K562 (cell line): ENCODE measurements at regions not wholly inside any gene's neighbourhood (a gene's known extent, or its start where the extent isn't known, plus 50 kb on each side); places are given as distances from the start of the nearest gene placed in this dataset.

Experiments used
- ATAC-seq: fragments of 200-7000 bp; cut with Tn5 transposase; 3 replicates; pipeline ENCODE4 v1.9.1; 2020; ENCODE audit warnings: moderate library complexity
- BruUV-seq: library from RNA; stranded (reverse); fragments of 400-500 nt; replicated peaks from 2 replicates; lab custom pipeline; 2021; lab: Mats Ljungman, UMichigan
- CTCF ChIA-PET: fragments of 300-600 bp; formaldehyde crosslinking; extraction: SDS; loops from one replicate; lab custom pipeline; 2021; ENCODE audit warnings: low intra/inter-chr PET ratio; lab: Yijun Ruan, JAX
- POLR2A ChIA-PET: fragments of 300-600, 350-650 bp; sonication (Branson Sonifier 250); formaldehyde crosslinking; extraction: SDS; loops from one replicate; lab custom pipeline; 2021; ENCODE audit warnings: antibody characterized with exemption, inconsistent platforms; lab: Yijun Ruan, JAX
- DNase-seq, 4 experiments: peaks; one replicate each; pipeline versions ENCODE4 v3.0.0 to v3.0.0-alpha.2; 2011 to 2018; ENCODE audit warnings: low spot score in 3 of 4, mixed read lengths in 3 of 4; ENCODE audit errors: extremely low read depth in 1 of 4
- FAIRE-seq: peaks from 2 replicates; lab custom pipeline; 2011; peaks lifted over from hg19 to GRCh38; lab: Jason Lieb, UNC
- H2AFZ ChIP-seq: 2 replicates; pipeline ENCODE4 v1.6.0; 2011; ENCODE audit warnings: low read depth, low read length, control low read depth, inconsistent platforms
- H3K27ac ChIP-seq: fragments of 200-600 bp; 3 replicates; pipeline ENCODE4 v1.8.0; 2011; ENCODE audit warnings: low read depth, mild to moderate bottlenecking, control low read depth, inconsistent platforms, low read length, moderate library complexity, mixed read lengths; ENCODE audit errors: extremely low read depth
- H3K27me3 ChIP-seq, 2 experiments: fragments of 300-600 bp in 1 of 2; 2 replicates in 1 of 2; 3 replicates in 1 of 2; pipeline versions ENCODE4 v1.6.0 to v1.8.0; 2011; ENCODE audit warnings: inconsistent platforms in 2 of 2, low read length in 2 of 2, mild to moderate bottlenecking in 1 of 2, mixed read lengths in 1 of 2, moderate library complexity in 1 of 2; ENCODE audit not compliant: control insufficient read depth in 2 of 2, insufficient read depth in 2 of 2
- H3K36me3 ChIP-seq: fragments of 300-600 bp; 3 replicates; pipeline ENCODE4 v1.8.0; 2011; ENCODE audit warnings: mild to moderate bottlenecking, low read length, inconsistent platforms; ENCODE audit not compliant: control insufficient read depth, insufficient read depth
- H3K4me1 ChIP-seq, 2 experiments: fragments of 200-600 bp in 1 of 2; replicated peaks in 1 of 2; 2 replicates in 1 of 2; 3 replicates in 1 of 2; pipeline versions ENCODE4 v1.5.1 to v1.8.0; 2011; ENCODE audit warnings: inconsistent platforms in 2 of 2, low read length in 2 of 2, mild to moderate bottlenecking in 1 of 2, mixed read lengths in 1 of 2, moderate library complexity in 1 of 2; ENCODE audit not compliant: control insufficient read depth in 2 of 2, insufficient read depth in 2 of 2
- H3K4me2 ChIP-seq: 2 replicates; pipeline ENCODE4 v1.6.1; 2011; ENCODE audit warnings: low read length, control low read depth, inconsistent platforms, mixed read lengths; ENCODE audit not compliant: insufficient read depth
- H3K4me3 ChIP-seq: fragments of 200-600 bp; sonication (generic), shearing (Covaris generic); 2 replicates; pipeline ENCODE4 v1.5.1; 2016; ENCODE audit warnings: control low read depth, inconsistent platforms
- H3K79me2 ChIP-seq: fragments of 200-600 bp; 3 replicates; pipeline ENCODE4 v1.8.0; 2011; ENCODE audit warnings: low read length, inconsistent platforms; ENCODE audit not compliant: control insufficient read depth, insufficient read depth
- H3K9ac ChIP-seq, 2 experiments: 2 replicates each; pipeline versions ENCODE4 v1.6.0 to v1.6.1; 2011; ENCODE audit warnings: low read depth in 2 of 2, low read length in 2 of 2, control low read depth in 1 of 2, inconsistent platforms in 1 of 2, mild to moderate bottlenecking in 1 of 2, mixed read lengths in 1 of 2; ENCODE audit not compliant: insufficient read depth in 1 of 2
- H3K9me1 ChIP-seq: one replicate; pipeline ENCODE4 v1.6.0; 2011; ENCODE audit warnings: inconsistent platforms, mild to moderate bottlenecking, low read length, moderate library complexity; ENCODE audit not compliant: control insufficient read depth, insufficient read depth
- H3K9me3 ChIP-seq: replicated peaks from 2 replicates; pipeline ENCODE4 v1.5.1; 2011; ENCODE audit warnings: low read depth, low read length, inconsistent platforms; ENCODE audit not compliant: control insufficient read depth, insufficient read depth
- H4K20me1 ChIP-seq: replicated peaks from 2 replicates; pipeline ENCODE4 v1.6.1; 2011; ENCODE audit warnings: low read length, inconsistent platforms, mixed read lengths; ENCODE audit not compliant: control insufficient read depth, insufficient read depth
- ARID2 ChIP-seq: fragments of 450-650 bp; IDR thresholded peaks from 2 replicates; pipeline ENCODE4 v1.6.1; 2017; ENCODE audit warnings: antibody characterized with exemption, mild to moderate bottlenecking
- DIDO1 ChIP-seq: fragments of 450-650 bp; IDR thresholded peaks from 2 replicates; pipeline ENCODE4 v1.6.1; 2016; ENCODE audit warnings: low read depth, missing biosample characterization, missing genetic modification characterization
- ELF2 ChIP-seq: fragments of 250-450 bp; sonication (Bioruptor Pico); IDR thresholded peaks from 2 replicates; pipeline ENCODE4 v1.5.0; 2021; ENCODE audit warnings: mild to moderate bottlenecking
- MED1 ChIP-seq: sonication (generic); formaldehyde crosslinking; IDR thresholded peaks from 2 replicates; pipeline ENCODE4 v1.8.1; 2023; ENCODE audit warnings: missing genetic modification reagents, borderline replicate concordance
- NFYB ChIP-seq: IDR thresholded peaks from 2 replicates; pipeline ENCODE4 v1.6.1; 2011; ENCODE audit warnings: mild to moderate bottlenecking, moderate library complexity; ENCODE audit not compliant: insufficient read length; ENCODE audit errors: extremely low read depth
- RB1 ChIP-seq: fragments of 450-650 bp; IDR thresholded peaks from 2 replicates; pipeline ENCODE4 v1.6.1; 2017; ENCODE audit warnings: low read depth, mild to moderate bottlenecking
- TEAD1 ChIP-seq, 2 experiments: fragments of 450-650 bp in 1 of 2; sonication (generic) in 1 of 2; formaldehyde crosslinking; IDR thresholded peaks; 2 replicates each; pipeline versions ENCODE4 v1.4.0 to v1.8.0; 2020 to 2022; ENCODE audit warnings: mild to moderate bottlenecking in 2 of 2, missing genetic modification reagents in 1 of 2
- ZC3H8 ChIP-seq: fragments of 450-650 bp; IDR thresholded peaks from 2 replicates; pipeline ENCODE4 v1.6.1; 2017
- ZNF717 ChIP-seq: fragments of 250-450 bp; sonication (Bioruptor Pico); IDR thresholded peaks from 2 replicates; pipeline ENCODE4 v1.5.0; 2021
- ZSCAN32 ChIP-seq: fragments of 450-650 bp; formaldehyde crosslinking; IDR thresholded peaks from 2 replicates; pipeline ENCODE4 v1.4.0; 2020; ENCODE audit warnings: mild to moderate bottlenecking, moderate library complexity
- in situ Hi-C: fragments of 300-500 bp; cut with MboI; formaldehyde crosslinking; loops from 4 replicates; pipeline ENCODE4 v1.15.0; 2018; ENCODE audit warnings: inconsistent platforms, mixed read lengths
- intact Hi-C: fragments of 100-400 bp; cut with micrococcal nuclease; formaldehyde crosslinking; loops from 2 replicates; pipeline ENCODE4 v1.14.2; 2022
- TF ChIP-seq, protein P1 (sequence below), 2 experiments: fragments of 450-650 bp in 1 of 2; sonication (generic) in 1 of 2; formaldehyde crosslinking; conservative IDR thresholded peaks; 2 replicates each; pipeline versions ENCODE4 v1.4.0 to v1.8.1; 2020 to 2022; ENCODE audit warnings: mild to moderate bottlenecking in 1 of 2, missing genetic modification reagents in 1 of 2
- TF ChIP-seq, protein P2 (sequence below): fragments of 200-800 bp; sonication (Bioruptor generic); IDR thresholded peaks from 2 replicates; pipeline ENCODE4 v1.6.1; 2017; ENCODE audit warnings: missing genetic modification characterization, missing compliant biosample characterization
- TF ChIP-seq, protein P3 (sequence below): sonication (generic); formaldehyde crosslinking; IDR thresholded peaks from 2 replicates; pipeline ENCODE4 v1.8.1; 2023; ENCODE audit warnings: mild to moderate bottlenecking, missing genetic modification reagents
- TF ChIP-seq, protein P4 (sequence below): fragments of 450-650 bp; IDR thresholded peaks from 2 replicates; pipeline ENCODE4 v1.6.1; 2016; ENCODE audit warnings: antibody characterized with exemption

DNA sequence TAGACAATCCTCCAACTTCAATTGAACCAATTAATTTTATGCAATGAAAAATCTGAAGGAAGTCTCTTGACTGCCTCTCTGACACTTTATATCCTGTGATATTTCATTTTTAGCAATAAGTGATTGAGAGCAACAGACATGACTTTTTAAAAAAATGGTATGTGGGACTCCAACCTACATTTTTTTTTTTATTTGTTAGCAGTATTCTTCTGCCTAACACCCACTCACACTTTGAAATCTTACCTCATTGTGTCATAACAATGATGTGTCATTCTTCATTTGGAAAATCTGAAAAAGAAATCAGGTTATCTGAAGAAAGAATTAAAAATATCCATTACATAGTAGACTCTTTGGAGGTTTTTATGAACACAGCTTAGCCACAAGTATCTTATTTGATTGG lies 541.3 kb upstream of the KCNMB2 start:
- Histone ChIP-seq H3K4me2 (no peak overlapping the region), H2AFZ (no peak overlapping the region), H3K9me1 (no peaks in the 10 kb centered on the region), H3K27ac (no peak overlapping the region), H4K20me1 (no peaks in the 10 kb centered on the region), H3K4me1 (no peaks in the 10 kb centered on the region), H3K9ac (no peak overlapping the region), H3K9me3 (no peaks in the 10 kb centered on the region), H3K27me3 (no peaks in the 10 kb centered on the region), H3K36me3 (no peaks in the 10 kb centered on the region), H3K79me2 (no peaks in the 10 kb centered on the region), H3K4me3 (no peak overlapping the region)
- intact Hi-C loops (no loop called here), in situ Hi-C loops (no loop called here)
- no TSS peak for BruUV-seq
- CTCF ChIA-PET = no interaction called here
- POLR2A ChIA-PET = no interaction called here
- ATAC-seq (no peak), FAIRE-seq (no peak), DNase-seq (no peak)
- no peak for TF ChIP-seq TEAD1 (CRISPR knock-in tag; IDR thresholded peaks at IDR 0.05)
- TF ChIP-seq, protein P1, sequence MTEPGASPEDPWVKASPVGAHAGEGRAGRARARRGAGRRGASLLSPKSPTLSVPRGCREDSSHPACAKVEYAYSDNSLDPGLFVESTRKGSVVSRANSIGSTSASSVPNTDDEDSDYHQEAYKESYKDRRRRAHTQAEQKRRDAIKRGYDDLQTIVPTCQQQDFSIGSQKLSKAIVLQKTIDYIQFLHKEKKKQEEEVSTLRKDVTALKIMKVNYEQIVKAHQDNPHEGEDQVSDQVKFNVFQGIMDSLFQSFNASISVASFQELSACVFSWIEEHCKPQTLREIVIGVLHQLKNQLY (CRISPR knock-in tag; conservative IDR thresholded peaks at IDR 0.05) = no peak
- TF ChIP-seq ARID2 = no peak
- no peak for TF ChIP-seq ELF2
- TF ChIP-seq, protein P2, sequence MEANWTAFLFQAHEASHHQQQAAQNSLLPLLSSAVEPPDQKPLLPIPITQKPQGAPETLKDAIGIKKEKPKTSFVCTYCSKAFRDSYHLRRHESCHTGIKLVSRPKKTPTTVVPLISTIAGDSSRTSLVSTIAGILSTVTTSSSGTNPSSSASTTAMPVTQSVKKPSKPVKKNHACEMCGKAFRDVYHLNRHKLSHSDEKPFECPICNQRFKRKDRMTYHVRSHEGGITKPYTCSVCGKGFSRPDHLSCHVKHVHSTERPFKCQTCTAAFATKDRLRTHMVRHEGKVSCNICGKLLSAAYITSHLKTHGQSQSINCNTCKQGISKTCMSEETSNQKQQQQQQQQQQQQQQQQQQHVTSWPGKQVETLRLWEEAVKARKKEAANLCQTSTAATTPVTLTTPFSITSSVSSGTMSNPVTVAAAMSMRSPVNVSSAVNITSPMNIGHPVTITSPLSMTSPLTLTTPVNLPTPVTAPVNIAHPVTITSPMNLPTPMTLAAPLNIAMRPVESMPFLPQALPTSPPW (CRISPR knock-in tag) = no peak
- no peak for TF ChIP-seq ZSCAN32 (CRISPR knock-in tag)
- TF ChIP-seq, protein P3, sequence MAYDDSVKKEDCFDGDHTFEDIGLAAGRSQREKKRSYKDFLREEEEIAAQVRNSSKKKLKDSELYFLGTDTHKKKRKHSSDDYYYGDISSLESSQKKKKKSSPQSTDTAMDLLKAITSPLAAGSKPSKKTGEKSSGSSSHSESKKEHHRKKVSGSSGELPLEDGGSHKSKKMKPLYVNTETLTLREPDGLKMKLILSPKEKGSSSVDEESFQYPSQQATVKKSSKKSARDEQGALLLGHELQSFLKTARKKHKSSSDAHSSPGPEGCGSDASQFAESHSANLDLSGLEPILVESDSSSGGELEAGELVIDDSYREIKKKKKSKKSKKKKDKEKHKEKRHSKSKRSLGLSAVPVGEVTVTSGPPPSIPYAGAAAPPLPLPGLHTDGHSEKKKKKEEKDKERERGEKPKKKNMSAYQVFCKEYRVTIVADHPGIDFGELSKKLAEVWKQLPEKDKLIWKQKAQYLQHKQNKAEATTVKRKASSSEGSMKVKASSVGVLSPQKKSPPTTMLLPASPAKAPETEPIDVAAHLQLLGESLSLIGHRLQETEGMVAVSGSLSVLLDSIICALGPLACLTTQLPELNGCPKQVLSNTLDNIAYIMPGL (CRISPR knock-in tag) = no peak
- TF ChIP-seq MED1 = no peak
- TF ChIP-seq ZC3H8 = no peak
- no peak for TF ChIP-seq NFYB
- TF ChIP-seq ZNF717 (CRISPR knock-in tag) = no peak
- TF ChIP-seq RB1 = no peak
- no peak for TF ChIP-seq DIDO1 (tag)
- TF ChIP-seq, protein P4, sequence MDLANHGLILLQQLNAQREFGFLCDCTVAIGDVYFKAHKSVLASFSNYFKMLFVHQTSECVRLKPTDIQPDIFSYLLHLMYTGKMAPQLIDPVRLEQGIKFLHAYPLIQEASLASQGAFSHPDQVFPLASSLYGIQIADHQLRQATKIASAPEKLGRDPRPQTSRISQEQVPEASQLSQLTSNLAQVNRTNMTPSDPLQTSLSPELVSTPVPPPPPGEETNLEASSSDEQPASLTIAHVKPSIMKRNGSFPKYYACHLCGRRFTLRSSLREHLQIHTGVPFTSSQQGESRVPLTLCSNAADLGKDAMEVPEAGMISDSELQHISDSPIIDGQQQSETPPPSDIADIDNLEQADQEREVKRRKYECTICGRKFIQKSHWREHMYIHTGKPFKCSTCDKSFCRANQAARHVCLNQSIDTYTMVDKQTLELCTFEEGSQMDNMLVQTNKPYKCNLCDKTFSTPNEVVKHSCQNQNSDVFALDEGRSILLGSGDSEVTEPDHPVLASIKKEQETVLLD = no peak
